SK-N-SH (cell line): ENCODE measurements at regions not wholly inside any gene's neighbourhood (a gene's known extent, or its start where the extent isn't known, plus 50 kb on each side); places are given as distances from the start of the nearest gene placed in this dataset.

Experiments
- CTCF ChIA-PET: fragments of 300-600, 350-600 bp; formaldehyde crosslinking; extraction: SDS; loops from one replicate; lab custom pipeline; 2021; lab: Yijun Ruan, JAX
- POLR2A ChIA-PET: fragments of 350-600 bp; sonication (Branson Sonifier 250); formaldehyde crosslinking; extraction: SDS; loops from one replicate; lab custom pipeline; 2020; ENCODE audit warnings: antibody characterized with exemption, inconsistent platforms; lab: Yijun Ruan, JAX
- DNase-seq: peaks from one replicate; pipeline ENCODE4 v3.0.0; 2012
- H2AFZ ChIP-seq: fragments of 200-600 bp; sonication (generic); 2 replicates; pipeline ENCODE4 v1.8.1; 2016; ENCODE audit warnings: antibody characterized with exemption, mild to moderate bottlenecking, low read depth
- H3F3A ChIP-seq: fragments of 200-600 bp; sonication (generic); replicated peaks from 2 replicates; pipeline ENCODE3; 2016; ENCODE audit warnings: antibody characterized with exemption, mild to moderate bottlenecking; ENCODE audit not compliant: insufficient read depth
- H3K27ac ChIP-seq, 2 experiments: fragments of 200-500 bp in 1 of 2; fragments of 200-600 bp in 1 of 2; sonication (Bioruptor generic) in 1 of 2; sonication (generic), shearing (Covaris generic) in 1 of 2; 2 replicates each; pipeline versions ENCODE4 v1.5.1 to v1.6.1; 2014 to 2016; ENCODE audit warnings: low read depth in 2 of 2, inconsistent platforms in 1 of 2, low read length in 1 of 2, mild to moderate bottlenecking in 1 of 2, mixed read lengths in 1 of 2
- H3K27me3 ChIP-seq: fragments of 200-600 bp; sonication (generic), shearing (Covaris generic); 2 replicates; pipeline ENCODE4 v1.6.1; 2016; ENCODE audit warnings: mixed run types; ENCODE audit not compliant: insufficient read depth
- H3K36me3 ChIP-seq, 2 experiments: fragments of 200-500 bp in 1 of 2; fragments of 200-600 bp in 1 of 2; sonication (Bioruptor generic) in 1 of 2; sonication (generic) in 1 of 2; replicated peaks in 1 of 2; 2 replicates each; pipeline versions ENCODE3 to v1.5.1; 2014 to 2016; ENCODE audit warnings: low read length in 1 of 2, mild to moderate bottlenecking in 1 of 2; ENCODE audit not compliant: insufficient read depth in 2 of 2, control insufficient read depth in 1 of 2
- H3K4me1 ChIP-seq, 2 experiments: fragments of 200-500 bp in 1 of 2; fragments of 200-600 bp in 1 of 2; sonication (Bioruptor generic) in 1 of 2; sonication (generic), shearing (Covaris generic) in 1 of 2; 2 replicates each; pipeline versions ENCODE4 v1.5.1 to v1.6.1; 2014 to 2016; ENCODE audit warnings: low read depth in 1 of 2, low read length in 1 of 2, mixed run types in 1 of 2; ENCODE audit not compliant: insufficient read depth in 2 of 2, control insufficient read depth in 1 of 2
- H3K4me2 ChIP-seq: fragments of 200-600 bp; sonication (generic), shearing (Covaris generic); 2 replicates; pipeline ENCODE4 v1.6.1; 2017; ENCODE audit warnings: mixed run types
- H3K4me3 ChIP-seq, 2 experiments: fragments of 200-500 bp in 1 of 2; fragments of 200-600 bp in 1 of 2; sonication (Bioruptor generic) in 1 of 2; sonication (generic), shearing (Covaris generic) in 1 of 2; 2 replicates each; pipeline versions ENCODE4 v1.5.1 to v1.8.1; 2014 to 2016; ENCODE audit warnings: low read depth in 2 of 2, inconsistent platforms in 1 of 2, low read length in 1 of 2, mild to moderate bottlenecking in 1 of 2, mixed read lengths in 1 of 2, moderate library complexity in 1 of 2
- H3K79me2 ChIP-seq: fragments of 200-600 bp; sonication (generic); 2 replicates; pipeline ENCODE4 v1.8.1; 2017; ENCODE audit warnings: mild to moderate bottlenecking; ENCODE audit not compliant: insufficient read depth
- H3K9ac ChIP-seq: fragments of 200-600 bp; sonication (generic); 2 replicates; pipeline ENCODE4 v1.6.1; 2017; ENCODE audit warnings: mixed run types
- H3K9me2 ChIP-seq: fragments of 200-600 bp; sonication (generic); 2 replicates; pipeline ENCODE4 v1.6.1; 2017; ENCODE audit warnings: mixed run types
- H3K9me3 ChIP-seq: fragments of 200-600 bp; sonication (generic); 2 replicates; pipeline ENCODE4 v1.6.1; 2017; ENCODE audit warnings: mixed run types, mild to moderate bottlenecking, moderate library complexity
- H4K20me1 ChIP-seq: fragments of 200-600 bp; sonication (generic); 2 replicates; pipeline ENCODE4 v1.6.1; 2017; ENCODE audit warnings: mild to moderate bottlenecking, mixed run types; ENCODE audit not compliant: insufficient read depth
- CHD2 ChIP-seq: fragments of 150-350 bp; IDR thresholded peaks from 2 replicates; pipeline ENCODE4 v1.6.1; 2018; ENCODE audit warnings: low read length; ENCODE audit not compliant: partially characterized antibody
- EZH2phosphoT487 ChIP-seq: fragments of 200-600 bp; sonication (generic); IDR thresholded peaks from 2 replicates; pipeline ENCODE4 v1.6.1; 2017; ENCODE audit warnings: low read depth, mixed run types, mild to moderate bottlenecking, antibody characterized with exemption, moderate library complexity, borderline replicate concordance
- FOXJ3 ChIP-seq: sonication (generic); formaldehyde crosslinking; IDR thresholded peaks from 2 replicates; pipeline ENCODE4 v1.5.1; 2020; ENCODE audit warnings: mild to moderate bottlenecking, missing genetic modification reagents
- FOXM1 ChIP-seq: IDR thresholded peaks from 2 replicates; pipeline ENCODE4 v1.4.0; 2012; ENCODE audit warnings: low read depth, mild to moderate bottlenecking
- GABPA ChIP-seq: IDR thresholded peaks from 2 replicates; pipeline ENCODE4 v1.4.0; 2012; ENCODE audit warnings: low read depth, mild to moderate bottlenecking
- GATA2 ChIP-seq: sonication (generic); formaldehyde crosslinking; IDR thresholded peaks from 2 replicates; pipeline ENCODE4 v1.5.0; 2020; ENCODE audit warnings: mild to moderate bottlenecking, missing genetic modification reagents
- MAX ChIP-seq: IDR thresholded peaks from 2 replicates; pipeline ENCODE4 v1.4.0; 2012; ENCODE audit warnings: low read depth
- MEF2A ChIP-seq: IDR thresholded peaks from 2 replicates; pipeline ENCODE4 v1.4.0; 2012; ENCODE audit warnings: low read depth, borderline replicate concordance
- MXI1 ChIP-seq: IDR thresholded peaks from 2 replicates; pipeline ENCODE4 v1.6.1; 2012; ENCODE audit warnings: mild to moderate bottlenecking, low read depth, low read length, improper control_type of control experiment
- NFIC ChIP-seq: IDR thresholded peaks from 2 replicates; pipeline ENCODE4 v1.4.0; 2012; ENCODE audit warnings: borderline replicate concordance
- NRF1 ChIP-seq: IDR thresholded peaks from 2 replicates; pipeline ENCODE4 v1.6.1; 2012; ENCODE audit warnings: low read depth, mild to moderate bottlenecking, low read length
- PBX3 ChIP-seq: IDR thresholded peaks from 2 replicates; pipeline ENCODE4; 2012
- POLR2AphosphoS5 ChIP-seq: IDR thresholded peaks from 2 replicates; pipeline ENCODE4 v1.6.1; 2012; ENCODE audit warnings: low read depth, low read length
- RAD21 ChIP-seq: IDR thresholded peaks from 2 replicates; pipeline ENCODE4 v1.6.1; 2012; ENCODE audit warnings: mild to moderate bottlenecking, low read length
- RFX5 ChIP-seq: IDR thresholded peaks from 2 replicates; pipeline ENCODE4 v1.6.1; 2012; ENCODE audit warnings: mild to moderate bottlenecking, improper control_type of control experiment, low read length
- SIN3A ChIP-seq: IDR thresholded peaks from 2 replicates; pipeline ENCODE4 v1.6.1; 2012; ENCODE audit warnings: low read depth, mild to moderate bottlenecking, low read length, moderate library complexity, borderline replicate concordance
- SMC3 ChIP-seq: IDR thresholded peaks from 2 replicates; pipeline ENCODE4 v1.6.1; 2012; ENCODE audit warnings: low read depth, low read length, improper control_type of control experiment
- TAF1 ChIP-seq: IDR thresholded peaks from 2 replicates; pipeline ENCODE4 v1.6.1; 2012; ENCODE audit warnings: low read depth, mild to moderate bottlenecking, low read length, moderate library complexity, borderline replicate concordance
- TEAD4 ChIP-seq: IDR thresholded peaks from 2 replicates; pipeline ENCODE4 v1.4.0; 2012; ENCODE audit warnings: mild to moderate bottlenecking, borderline replicate concordance; ENCODE audit not compliant: insufficient read depth
- YY1 ChIP-seq: IDR thresholded peaks from 2 replicates; pipeline ENCODE4 v1.4.0; 2012; ENCODE audit warnings: low read depth, mild to moderate bottlenecking
- ZBTB33 ChIP-seq: IDR thresholded peaks from 2 replicates; pipeline ENCODE4 v1.4.0; 2012; ENCODE audit warnings: low read depth, borderline replicate concordance
- WGBS: methylation state at CpG from one replicate; pipeline ENCODE4 v1.1.6; 2017; ENCODE audit warnings: low lambda C conversion rate; 5-methylcytosine and 5-hydroxymethylcytosine counted together

- TF ChIP-seq RAD21: no peak
- TF ChIP-seq FOXJ3 (CRISPR knock-in tag): no peak
- no peak for TF ChIP-seq GABPA
Measured at GRCh38 chr12:93956551-93956950, 191.8 kb upstream of the PLXNC1 start (continued).

- CTCF ChIA-PET: interaction anchor here (1.2 kb wide), 1 partner anchor 11 kb away, joined by 3 read pairs; no protein-coding TSS in a partner anchor
Measured at GRCh38 chr12:93957168-93957567, 191.2 kb upstream of the PLXNC1 start.

More at GRCh38 chr12:93957168-93957567, 191.2 kb upstream of the PLXNC1 start:
- no peak for DNase-seq
- H3K4me2 ChIP-seq: no peak overlapping the region
- H3K4me1 ChIP-seq: no peaks in the 10 kb centered on the region
- POLR2A ChIA-PET: no interaction called here
- no peaks in the 10 kb centered on the region for H4K20me1 ChIP-seq
- H3K79me2 ChIP-seq: no peaks in the 10 kb centered on the region
- H3K27ac ChIP-seq: no peak overlapping the region
- H3K27me3 ChIP-seq: no peaks in the 10 kb centered on the region
- TF ChIP-seq PBX3 (no peak), SIN3A (no peak), RFX5 (no peak), GATA2 (CRISPR knock-in tag) (no peak), FOXM1 (no peak), TAF1 (no peak), CHD2 (no peak), EZH2phosphoT487 (no peak), RAD21 (no peak), POLR2AphosphoS5 (no peak), MAX (no peak), NRF1 (no peak), NFIC (no peak), ZBTB33 (no peak), YY1 (no peak), TEAD4 (no peak), SMC3 (no peak), MXI1 (no peak), MEF2A (no peak)
- 0 out of 2 replicates have a peak, but pooled peaks cover under 1% of the 10 kb centered on the region for H3K9me3 ChIP-seq
- WGBS: 89% methylated on average over 1 of the region's 1 CpG
- no peak overlapping the region for H3K4me3 ChIP-seq
- no peaks in the 10 kb centered on the region for H3F3A ChIP-seq
- H3K36me3 ChIP-seq: no peaks in the 10 kb centered on the region
- H3K9me2 ChIP-seq: no peaks in the 10 kb centered on the region
- no peak overlapping the region for H2AFZ ChIP-seq
- H3K9ac ChIP-seq: no peak overlapping the region
